ENCODE measurements at regions not wholly inside any gene's neighbourhood (a gene's known extent, or its start where the extent isn't known, plus 50 kb on each side); places are given as distances from the start of the nearest gene placed in this dataset.

GRCh38 chr2:51084750-51085149 lies 52.8 kb upstream of the NRXN1 start:
- TF ChIP-seq CTCF (IDR thresholded peaks at IDR 0.05; ENCODE audit: low read length) (no peak), EZH2 (optimal IDR thresholded peaks at IDR 0.05; ENCODE audit: low read depth, low read length) (no peak)
